ENCODE measurements at regions not wholly inside any gene's neighbourhood (a gene's known extent, or its start where the extent isn't known, plus 50 kb on each side); places are given as distances from the start of the nearest gene placed in this dataset.

DNA sequence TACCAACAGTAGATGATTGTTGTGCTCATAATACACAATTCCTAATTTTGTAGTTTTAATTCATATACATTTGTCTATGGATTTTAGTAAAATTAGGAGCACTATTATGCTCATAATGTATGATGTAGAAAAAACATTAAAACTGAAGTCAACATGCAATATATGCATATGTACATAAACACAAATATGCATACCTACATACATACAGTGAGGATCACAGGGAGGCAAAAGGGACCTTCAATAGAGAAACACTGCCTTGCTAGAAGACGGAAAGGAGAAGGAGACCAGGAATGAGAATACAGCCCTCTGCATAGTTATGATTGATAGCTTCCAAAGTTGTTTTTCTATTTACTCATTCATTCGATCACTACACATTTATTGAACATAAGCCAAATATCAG lies 606.5 kb downstream of the LMO4 start:
- Histone ChIP-seq H3K9me3 (ENCODE audit: control insufficient read depth, low read length) (no peaks in the 10 kb centered on the region), H3K36me3 (ENCODE audit: control insufficient read depth, insufficient read depth, low read length) (no peaks in the 10 kb centered on the region), H3K4me3 (ENCODE audit: insufficient read depth, low read depth, low read length, poor library complexity, severe bottlenecking) (no peak overlapping the region), H3K27ac (ENCODE audit: insufficient read depth, low read length, poor library complexity, severe bottlenecking) (no peak overlapping the region), H3K27me3 (replicated peaks; ENCODE audit: control insufficient read depth, insufficient read depth, low read length, poor library complexity, severe bottlenecking) (no peaks in the 10 kb centered on the region), H3K4me1 (ENCODE audit: control insufficient read depth, insufficient read depth, low read length, poor library complexity, severe bottlenecking) (no peaks in the 10 kb centered on the region)
- no peak for DNase-seq

DNA sequence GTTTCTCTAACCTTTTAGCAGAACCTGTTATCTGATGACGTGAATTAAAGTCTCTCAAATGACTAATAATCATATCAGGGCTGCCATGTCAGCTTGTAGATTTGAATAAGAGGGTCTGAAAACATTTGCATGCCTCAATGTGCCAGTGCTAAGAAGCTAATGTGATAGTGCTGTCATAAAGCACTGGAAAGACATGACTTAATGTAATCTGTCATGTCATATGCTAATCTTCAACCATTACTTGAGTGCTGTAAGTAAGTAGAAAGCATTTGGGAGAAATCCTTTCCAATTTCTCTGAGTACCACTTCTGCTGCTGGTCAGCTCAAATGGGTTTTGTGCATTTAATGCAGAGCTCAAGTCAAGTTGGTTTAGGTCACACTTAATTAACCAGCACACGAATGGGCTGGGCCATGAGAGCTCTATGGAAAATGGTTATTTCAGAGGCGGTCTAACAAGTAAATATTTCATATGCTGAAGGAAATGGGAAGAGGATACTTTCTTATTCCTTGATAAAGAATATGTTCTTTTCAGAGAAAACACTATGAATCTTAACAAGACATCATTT lies 609.2 kb downstream of the LMO4 start:
- no peak overlapping the region for H3K4me3 ChIP-seq (ENCODE audit: insufficient read depth, low read depth, low read length, poor library complexity, severe bottlenecking)
- H3K27me3 ChIP-seq (replicated peaks; ENCODE audit: control insufficient read depth, insufficient read depth, low read length, poor library complexity, severe bottlenecking): no peaks in the 10 kb centered on the region
- H3K36me3 ChIP-seq (ENCODE audit: control insufficient read depth, insufficient read depth, low read length): no peaks in the 10 kb centered on the region
- no peaks in the 10 kb centered on the region for H3K9me3 ChIP-seq (ENCODE audit: control insufficient read depth, low read length)
- no peak for DNase-seq
- H3K4me1 ChIP-seq (ENCODE audit: control insufficient read depth, insufficient read depth, low read length, poor library complexity, severe bottlenecking): no peaks in the 10 kb centered on the region
- H3K27ac ChIP-seq (ENCODE audit: insufficient read depth, low read length, poor library complexity, severe bottlenecking): no peak overlapping the region

DNA sequence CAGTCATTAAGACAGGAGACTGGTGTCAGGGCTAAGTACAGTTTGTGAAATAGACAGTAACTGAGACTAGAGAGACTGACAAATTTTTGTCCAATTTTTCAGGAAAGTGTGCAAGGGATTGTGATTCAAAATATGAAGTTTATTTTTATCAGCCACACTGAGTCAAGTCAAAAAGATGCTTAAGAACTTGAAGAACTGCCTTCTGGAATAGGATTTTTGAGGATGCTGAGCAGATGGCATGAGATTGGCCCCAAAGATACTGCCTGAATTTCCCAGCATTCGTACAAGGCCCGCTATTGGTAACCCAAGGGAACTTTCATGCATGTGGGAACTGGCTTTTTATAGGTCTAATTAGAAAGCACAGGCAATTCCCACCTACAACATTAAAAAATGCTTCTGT lies 610.0 kb downstream of the LMO4 start:
- no peaks in the 10 kb centered on the region for H3K36me3 ChIP-seq (ENCODE audit: control insufficient read depth, insufficient read depth, low read length)
- no peaks in the 10 kb centered on the region for H3K9me3 ChIP-seq (ENCODE audit: control insufficient read depth, low read length)
- H3K4me1 ChIP-seq (ENCODE audit: control insufficient read depth, insufficient read depth, low read length, poor library complexity, severe bottlenecking): no peaks in the 10 kb centered on the region
- no peak for DNase-seq
- H3K27me3 ChIP-seq (replicated peaks; ENCODE audit: control insufficient read depth, insufficient read depth, low read length, poor library complexity, severe bottlenecking): no peaks in the 10 kb centered on the region
- H3K4me3 ChIP-seq (ENCODE audit: insufficient read depth, low read depth, low read length, poor library complexity, severe bottlenecking): no peak overlapping the region
- no peak overlapping the region for H3K27ac ChIP-seq (ENCODE audit: insufficient read depth, low read length, poor library complexity, severe bottlenecking)

DNA sequence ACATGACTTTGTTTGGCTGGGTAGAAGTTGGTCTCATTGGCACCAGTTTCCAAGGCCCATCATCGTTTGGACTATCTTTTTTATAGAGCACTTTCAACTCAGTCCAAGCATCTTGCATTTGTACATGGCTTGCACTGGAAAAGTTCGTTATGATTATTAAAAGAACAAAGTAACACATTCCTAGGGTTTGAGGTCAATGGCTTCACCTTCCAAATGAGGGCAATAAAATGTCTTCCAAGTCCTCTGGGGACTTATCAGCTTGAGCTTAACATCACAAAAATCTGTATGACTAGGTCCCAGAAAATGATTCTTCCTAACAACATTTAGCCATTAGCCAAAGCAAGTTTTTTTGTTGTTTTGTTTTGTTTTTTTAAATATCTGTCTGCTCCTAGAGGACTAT lies 610.8 kb downstream of the LMO4 start:
- no peak for DNase-seq
- Histone ChIP-seq H3K27ac (ENCODE audit: insufficient read depth, low read length, poor library complexity, severe bottlenecking) (no peak overlapping the region), H3K4me3 (ENCODE audit: insufficient read depth, low read depth, low read length, poor library complexity, severe bottlenecking) (no peak overlapping the region), H3K36me3 (ENCODE audit: control insufficient read depth, insufficient read depth, low read length) (no peaks in the 10 kb centered on the region), H3K4me1 (ENCODE audit: control insufficient read depth, insufficient read depth, low read length, poor library complexity, severe bottlenecking) (no peaks in the 10 kb centered on the region), H3K27me3 (replicated peaks; ENCODE audit: control insufficient read depth, insufficient read depth, low read length, poor library complexity, severe bottlenecking) (no peaks in the 10 kb centered on the region), H3K9me3 (ENCODE audit: control insufficient read depth, low read length) (no peaks in the 10 kb centered on the region)

DNA sequence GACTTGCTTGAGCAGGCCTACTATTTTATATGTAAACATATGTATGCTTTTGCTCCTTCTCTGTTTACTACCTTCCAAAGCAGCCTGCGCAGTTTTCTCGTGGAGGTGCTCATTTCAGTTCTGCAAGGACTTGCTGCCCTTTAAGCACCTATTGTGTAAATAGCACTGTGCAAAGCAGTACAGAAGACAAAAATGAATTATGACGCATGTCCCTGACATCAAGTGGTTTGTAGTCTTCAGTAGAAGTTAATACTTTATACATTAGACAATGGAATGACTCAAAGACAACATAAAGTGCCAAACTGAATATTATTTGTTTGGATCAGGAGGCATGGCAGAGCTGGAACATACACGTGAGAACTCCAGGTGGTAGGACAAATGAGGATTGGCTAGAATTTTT lies 611.7 kb downstream of the LMO4 start:
- Histone ChIP-seq H3K36me3 (ENCODE audit: control insufficient read depth, insufficient read depth, low read length) (no peaks in the 10 kb centered on the region), H3K27me3 (replicated peaks; ENCODE audit: control insufficient read depth, insufficient read depth, low read length, poor library complexity, severe bottlenecking) (no peaks in the 10 kb centered on the region), H3K9me3 (ENCODE audit: control insufficient read depth, low read length) (no peaks in the 10 kb centered on the region), H3K4me3 (ENCODE audit: insufficient read depth, low read depth, low read length, poor library complexity, severe bottlenecking) (no peak overlapping the region), H3K27ac (ENCODE audit: insufficient read depth, low read length, poor library complexity, severe bottlenecking) (no peak overlapping the region), H3K4me1 (ENCODE audit: control insufficient read depth, insufficient read depth, low read length, poor library complexity, severe bottlenecking) (no peaks in the 10 kb centered on the region)
- DNase-seq: no peak

DNA sequence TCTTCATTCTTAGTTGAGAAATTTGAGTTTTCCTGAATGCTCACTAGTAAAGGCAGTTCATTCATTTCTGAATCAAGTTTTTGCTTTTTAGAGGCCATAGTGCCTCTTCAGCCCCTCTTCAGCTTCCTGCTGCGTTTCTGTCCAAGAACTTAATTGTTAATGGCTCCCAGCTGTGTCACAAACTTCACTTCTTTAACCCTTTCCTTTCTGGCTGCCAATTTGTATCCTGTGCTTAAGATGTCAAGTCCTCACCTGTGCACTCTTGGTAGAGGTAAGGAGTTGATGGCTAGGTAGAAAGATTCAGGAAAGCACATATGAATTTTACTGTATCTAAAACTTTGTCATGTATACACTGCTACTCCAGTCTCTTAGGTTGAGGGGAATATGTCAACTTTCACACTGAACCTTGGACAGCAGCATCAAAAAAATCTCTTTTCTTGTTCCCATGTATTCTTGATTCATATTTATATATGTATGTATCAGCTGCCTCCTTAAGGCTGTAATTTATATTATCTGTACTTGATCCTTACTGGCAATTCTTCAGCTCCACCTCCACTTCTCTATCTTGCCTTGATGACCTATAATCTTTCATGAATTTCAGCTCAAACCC lies 612.8 kb downstream of the LMO4 start:
- Histone ChIP-seq H3K27me3 (replicated peaks; ENCODE audit: control insufficient read depth, insufficient read depth, low read length, poor library complexity, severe bottlenecking) (no peaks in the 10 kb centered on the region), H3K36me3 (ENCODE audit: control insufficient read depth, insufficient read depth, low read length) (no peaks in the 10 kb centered on the region), H3K27ac (ENCODE audit: insufficient read depth, low read length, poor library complexity, severe bottlenecking) (no peak overlapping the region), H3K4me3 (ENCODE audit: insufficient read depth, low read depth, low read length, poor library complexity, severe bottlenecking) (no peak overlapping the region), H3K4me1 (ENCODE audit: control insufficient read depth, insufficient read depth, low read length, poor library complexity, severe bottlenecking) (no peaks in the 10 kb centered on the region), H3K9me3 (ENCODE audit: control insufficient read depth, low read length) (no peaks in the 10 kb centered on the region)
- DNase-seq: no peak

DNA sequence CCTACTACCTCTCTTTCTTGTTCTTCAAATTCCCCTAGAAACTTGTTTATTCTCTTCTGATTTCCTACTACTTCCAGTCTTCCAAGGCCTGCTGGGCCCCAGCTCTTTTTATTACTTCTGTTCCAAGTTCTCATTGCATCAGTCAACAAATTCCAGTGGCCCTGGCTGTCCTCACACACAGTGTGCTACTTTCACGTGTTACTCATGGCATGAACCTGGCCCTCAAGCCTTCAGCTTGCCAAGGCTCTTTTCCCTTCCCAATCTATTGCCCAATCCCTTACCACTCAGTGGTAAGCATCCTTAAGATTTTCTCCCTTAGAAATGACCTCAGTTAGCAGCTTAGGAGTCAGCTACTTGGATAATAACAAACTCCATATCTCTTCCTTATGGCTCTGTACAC lies 613.5 kb downstream of the LMO4 start:
- H3K4me1 ChIP-seq (ENCODE audit: control insufficient read depth, insufficient read depth, low read length, poor library complexity, severe bottlenecking): no peaks in the 10 kb centered on the region
- H3K9me3 ChIP-seq (ENCODE audit: control insufficient read depth, low read length): no peaks in the 10 kb centered on the region
- H3K4me3 ChIP-seq (ENCODE audit: insufficient read depth, low read depth, low read length, poor library complexity, severe bottlenecking): no peak overlapping the region
- H3K27me3 ChIP-seq (replicated peaks; ENCODE audit: control insufficient read depth, insufficient read depth, low read length, poor library complexity, severe bottlenecking): no peaks in the 10 kb centered on the region
- no peaks in the 10 kb centered on the region for H3K36me3 ChIP-seq (ENCODE audit: control insufficient read depth, insufficient read depth, low read length)
- no peak overlapping the region for H3K27ac ChIP-seq (ENCODE audit: insufficient read depth, low read length, poor library complexity, severe bottlenecking)
- no peak for DNase-seq

DNA sequence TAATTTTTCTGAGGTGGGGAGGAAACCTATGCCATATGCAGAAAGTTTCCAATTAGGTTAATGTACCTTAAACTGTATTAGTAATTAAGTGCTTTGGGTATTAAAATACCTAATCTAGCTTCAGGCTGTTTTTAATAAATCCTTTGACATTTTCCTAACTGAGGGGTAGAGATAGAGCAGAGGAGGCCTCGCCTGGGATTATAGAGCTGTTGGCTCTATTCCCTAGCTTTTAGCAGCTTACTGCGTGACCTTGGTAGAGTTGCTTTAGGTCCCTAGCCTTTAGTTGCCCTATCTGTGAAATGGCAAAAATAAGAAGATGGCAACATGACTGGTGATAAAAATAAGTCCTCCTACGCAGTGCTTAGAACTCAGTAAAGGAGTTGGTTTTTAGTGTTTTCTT lies 621.0 kb downstream of the LMO4 start:
- Histone ChIP-seq H3K36me3 (ENCODE audit: control insufficient read depth, insufficient read depth, low read length) (no peaks in the 10 kb centered on the region), H3K4me3 (ENCODE audit: insufficient read depth, low read depth, low read length, poor library complexity, severe bottlenecking) (no peak overlapping the region), H3K4me1 (ENCODE audit: control insufficient read depth, insufficient read depth, low read length, poor library complexity, severe bottlenecking) (no peaks in the 10 kb centered on the region), H3K27me3 (replicated peaks; ENCODE audit: control insufficient read depth, insufficient read depth, low read length, poor library complexity, severe bottlenecking) (peaks cover 5% of the 10 kb centered on the region), H3K9me3 (ENCODE audit: control insufficient read depth, low read length) (no peaks in the 10 kb centered on the region), H3K27ac (ENCODE audit: insufficient read depth, low read length, poor library complexity, severe bottlenecking) (no peak overlapping the region)
- DNase-seq: no peak

DNA sequence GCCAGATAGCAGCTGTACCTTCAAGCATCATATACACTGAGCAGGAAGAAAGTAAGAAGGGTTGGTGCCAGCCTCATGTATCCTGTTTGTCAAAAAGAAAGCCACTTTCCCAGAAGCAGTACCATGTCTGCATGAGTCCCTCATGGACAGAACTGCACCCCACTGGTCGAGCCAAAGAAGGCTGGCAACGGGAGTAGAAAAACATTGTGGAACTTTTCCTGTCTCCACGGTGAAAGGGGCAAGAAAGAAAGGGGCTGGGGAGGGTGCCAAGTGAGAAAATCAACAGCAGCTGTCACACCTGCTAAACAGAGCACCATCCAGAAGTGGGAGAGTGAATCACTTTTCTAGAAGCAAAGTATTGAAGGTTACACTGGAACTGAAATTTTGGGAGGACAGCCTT lies 621.7 kb downstream of the LMO4 start:
- H3K4me3 ChIP-seq (ENCODE audit: insufficient read depth, low read depth, low read length, poor library complexity, severe bottlenecking): no peak overlapping the region
- no peaks in the 10 kb centered on the region for H3K4me1 ChIP-seq (ENCODE audit: control insufficient read depth, insufficient read depth, low read length, poor library complexity, severe bottlenecking)
- H3K27me3 ChIP-seq (replicated peaks; ENCODE audit: control insufficient read depth, insufficient read depth, low read length, poor library complexity, severe bottlenecking): peaks cover 5% of the 10 kb centered on the region
- no peaks in the 10 kb centered on the region for H3K9me3 ChIP-seq (ENCODE audit: control insufficient read depth, low read length)
- no peak for DNase-seq
- no peaks in the 10 kb centered on the region for H3K36me3 ChIP-seq (ENCODE audit: control insufficient read depth, insufficient read depth, low read length)
- H3K27ac ChIP-seq (ENCODE audit: insufficient read depth, low read length, poor library complexity, severe bottlenecking): no peak overlapping the region

DNA sequence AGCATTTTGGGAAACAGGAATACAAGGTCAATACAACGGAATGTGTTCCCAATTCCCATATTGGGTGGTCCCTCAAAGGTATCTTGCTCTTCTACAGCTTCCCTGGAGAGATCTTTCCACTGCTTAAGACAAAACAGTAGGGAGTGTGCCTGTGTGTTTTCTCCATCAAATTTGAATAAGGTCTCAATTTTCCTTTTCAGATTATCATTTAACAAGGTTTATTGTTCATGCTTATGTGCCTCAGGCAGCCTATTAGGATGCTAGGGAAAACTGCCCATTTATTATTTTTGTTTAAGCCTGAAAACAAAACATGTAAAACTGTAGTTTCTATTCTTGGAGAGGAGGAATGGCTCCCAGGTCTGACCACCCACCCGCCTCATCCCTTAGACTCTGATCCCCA lies 622.7 kb downstream of the LMO4 start:
- no peak overlapping the region for H3K4me3 ChIP-seq (ENCODE audit: insufficient read depth, low read depth, low read length, poor library complexity, severe bottlenecking)
- DNase-seq: no peak

More for the DNA sequence above, 622.7 kb downstream of the LMO4 start:
- Histone ChIP-seq H3K4me1 (ENCODE audit: control insufficient read depth, insufficient read depth, low read length, poor library complexity, severe bottlenecking) (no peaks in the 10 kb centered on the region), H3K9me3 (ENCODE audit: control insufficient read depth, low read length) (no peaks in the 10 kb centered on the region), H3K36me3 (ENCODE audit: control insufficient read depth, insufficient read depth, low read length) (no peaks in the 10 kb centered on the region), H3K27me3 (replicated peaks; ENCODE audit: control insufficient read depth, insufficient read depth, low read length, poor library complexity, severe bottlenecking) (peaks cover 5% of the 10 kb centered on the region), H3K27ac (ENCODE audit: insufficient read depth, low read length, poor library complexity, severe bottlenecking) (no peak overlapping the region)

Measured in effector memory CD4-positive, alpha-beta T cell (primary cell).